CD4-positive, alpha-beta T cell treated with Interleukin-21 for 1 hour (primary cell): ENCODE measurements at regions not wholly inside any gene's neighbourhood (a gene's known extent, or its start where the extent isn't known, plus 50 kb on each side); places are given as distances from the start of the nearest gene placed in this dataset.

Experiments used
- DNase-seq: peaks from one replicate; pipeline ENCODE4 v3.0.0-alpha.2; 2020

GRCh38 chr4:187268940-187269339, 545.3 kb upstream of the FAT1 start:
- DNase-seq = no peak

GRCh38 chr4:187270154-187270553, 546.5 kb upstream of the FAT1 start:
- DNase-seq = no peak

GRCh38 chr4:187271848-187272247, 548.2 kb upstream of the FAT1 start:
- DNase-seq = no peak

- DNase-seq = no peak
Observed at GRCh38 chr4:187274153-187274552, 550.5 kb upstream of the FAT1 start.

GRCh38 chr4:187276736-187277408, 553.2 kb upstream of the FAT1 start:
- DNase-seq = no peak

DNA sequence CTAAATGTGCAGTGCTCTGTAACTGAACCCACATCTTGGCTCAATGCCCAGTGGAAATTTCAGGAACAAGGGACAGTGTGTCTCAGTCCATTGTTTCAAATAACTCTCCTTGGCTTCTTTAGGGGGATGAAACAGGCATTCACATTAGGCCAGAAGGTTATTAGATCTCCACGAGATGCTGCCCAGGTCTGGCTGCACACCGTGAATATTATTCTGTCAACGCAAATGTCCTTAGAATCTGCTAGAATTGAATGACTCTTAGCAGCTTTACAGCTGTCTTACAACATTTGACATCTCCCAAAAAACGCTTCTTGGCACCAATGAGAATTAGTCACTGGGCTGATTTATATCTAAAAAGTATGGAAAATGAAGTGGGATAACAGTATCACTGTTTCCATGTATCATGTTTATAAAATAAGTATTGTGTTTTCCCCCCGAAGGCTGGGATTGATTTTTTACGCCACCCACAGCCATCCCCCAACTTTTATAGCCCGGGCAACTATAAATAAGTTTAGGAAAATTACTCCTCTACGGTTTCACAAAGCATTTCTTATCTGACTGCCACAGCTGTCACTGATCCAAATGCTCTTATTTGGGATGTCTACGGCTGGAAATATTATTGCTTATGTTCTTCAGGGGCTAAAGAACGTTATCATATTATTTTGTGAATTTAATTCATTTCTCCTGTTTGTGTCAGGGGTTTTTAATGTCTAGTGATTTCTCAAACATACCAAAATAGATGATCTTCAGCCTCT, 559.7 kb upstream of the FAT1 start:
- DNase-seq = no peak

DNA sequence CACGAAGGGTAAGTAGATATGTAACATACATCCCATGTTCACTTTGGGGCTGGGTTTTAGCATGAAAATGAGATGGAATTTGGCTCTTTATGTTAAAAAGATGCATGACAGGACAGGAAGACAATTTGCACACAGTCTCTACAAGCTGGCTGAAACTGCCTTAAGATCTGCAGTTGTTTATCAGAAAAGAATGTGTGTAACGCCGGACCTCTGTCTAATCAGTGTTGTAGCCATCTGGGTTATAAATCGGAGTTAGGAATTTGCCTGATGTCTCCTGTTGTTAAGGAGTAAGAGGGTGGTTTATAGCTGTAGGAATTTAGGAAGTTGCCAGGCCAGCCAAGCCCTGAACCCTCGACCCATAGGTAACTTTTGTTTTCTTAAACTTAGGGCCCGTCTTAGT, 562.9 kb upstream of the FAT1 start:
- no peak for DNase-seq

DNA sequence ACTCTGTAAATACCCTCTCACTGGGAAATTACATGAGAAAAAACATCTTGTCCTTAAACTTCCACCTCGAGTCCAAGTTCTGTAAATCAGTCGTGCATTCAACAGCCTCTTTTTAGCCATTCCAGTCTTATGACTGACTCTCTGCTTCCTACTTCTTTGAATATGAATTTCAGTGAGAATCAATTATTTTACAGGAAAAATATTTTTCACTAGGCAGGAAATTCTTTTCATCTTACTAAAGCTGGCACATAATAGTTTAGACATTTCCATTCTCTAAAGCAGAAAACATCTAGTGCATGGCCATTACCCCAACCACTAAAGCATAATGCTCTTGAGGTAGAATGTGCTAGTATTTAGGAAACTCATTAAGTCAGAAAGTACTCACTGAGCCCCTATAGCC, 565.7 kb upstream of the FAT1 start:
- DNase-seq = no peak

DNA sequence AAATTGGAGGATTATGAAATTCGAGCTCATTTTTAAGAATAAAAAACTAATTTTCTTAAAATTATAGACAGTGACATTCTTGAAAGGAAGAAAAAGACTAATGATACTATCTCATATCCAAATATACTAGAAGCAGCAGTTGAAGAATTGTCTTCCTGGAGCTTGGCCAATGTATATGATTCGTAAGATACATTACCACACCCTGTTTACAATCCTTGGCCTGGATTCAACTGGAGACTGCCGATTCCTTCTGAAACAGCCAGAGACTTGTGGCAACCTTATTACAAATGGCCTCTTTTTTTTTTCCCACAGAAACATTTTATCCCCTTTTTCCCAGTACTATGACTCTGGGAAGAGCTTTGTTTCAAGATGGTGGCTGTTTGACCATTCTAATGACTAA, 571.2 kb upstream of the FAT1 start:
- no peak for DNase-seq

DNA sequence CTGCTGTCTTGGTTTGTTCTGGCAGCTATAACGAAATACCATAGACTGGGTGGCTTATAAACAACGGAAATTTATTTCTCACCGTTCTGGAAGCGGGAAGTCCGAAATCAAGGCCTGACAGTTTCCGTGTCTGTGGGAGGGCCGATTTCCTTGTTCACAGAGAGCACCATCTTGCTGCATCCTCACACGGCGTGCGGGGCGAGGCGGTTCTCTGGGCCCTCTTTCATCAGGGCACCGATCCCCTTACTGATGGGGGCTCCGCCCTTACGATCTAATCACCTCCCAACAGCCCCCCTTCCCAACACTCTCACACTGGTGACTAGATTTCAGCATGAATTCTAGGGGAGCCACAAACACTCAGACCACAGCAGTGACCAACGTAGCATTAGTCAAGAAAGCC, 578.3 kb upstream of the FAT1 start:
- no peak for DNase-seq

DNA sequence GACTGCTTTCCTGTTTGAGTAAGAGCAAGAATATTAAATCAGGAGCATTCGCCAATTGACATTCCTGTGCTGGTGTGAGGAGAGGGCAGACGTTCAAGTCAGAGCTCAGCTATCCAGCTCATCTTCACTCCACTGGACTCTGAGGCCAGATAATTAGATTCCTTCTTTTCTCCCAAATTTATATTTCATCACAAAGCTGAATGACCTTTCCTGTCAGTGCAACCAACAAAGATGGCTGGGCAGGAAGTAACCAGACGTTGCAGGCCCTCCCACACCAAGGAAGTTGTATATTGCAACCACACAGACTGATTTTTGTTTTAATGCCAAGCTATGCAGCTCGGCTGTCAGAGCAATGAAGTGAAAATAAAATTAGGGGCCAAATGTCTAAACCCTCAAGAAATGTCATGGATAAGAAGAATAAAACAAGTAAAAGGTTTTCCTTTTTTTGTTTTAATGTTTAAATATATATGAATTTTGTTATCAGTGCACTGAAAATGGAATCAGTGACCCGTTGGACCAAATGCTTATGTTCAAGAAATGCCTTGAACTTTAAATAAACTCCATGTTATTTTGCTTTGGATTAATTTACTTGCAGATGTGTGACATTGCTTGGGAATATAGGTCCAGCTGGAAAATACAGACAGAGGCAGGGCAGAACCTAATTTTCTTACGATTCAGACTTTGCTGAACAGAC, 578.9 kb upstream of the FAT1 start:
- DNase-seq = no peak

GRCh38 chr4:187304133-187304532, 580.5 kb upstream of the FAT1 start:
- DNase-seq = no peak

- no peak for DNase-seq
Observed at GRCh38 chr4:187307131-187307530, 583.5 kb upstream of the FAT1 start.

GRCh38 chr4:187309456-187309855, 585.8 kb upstream of the FAT1 start:
- DNase-seq = no peak

DNA sequence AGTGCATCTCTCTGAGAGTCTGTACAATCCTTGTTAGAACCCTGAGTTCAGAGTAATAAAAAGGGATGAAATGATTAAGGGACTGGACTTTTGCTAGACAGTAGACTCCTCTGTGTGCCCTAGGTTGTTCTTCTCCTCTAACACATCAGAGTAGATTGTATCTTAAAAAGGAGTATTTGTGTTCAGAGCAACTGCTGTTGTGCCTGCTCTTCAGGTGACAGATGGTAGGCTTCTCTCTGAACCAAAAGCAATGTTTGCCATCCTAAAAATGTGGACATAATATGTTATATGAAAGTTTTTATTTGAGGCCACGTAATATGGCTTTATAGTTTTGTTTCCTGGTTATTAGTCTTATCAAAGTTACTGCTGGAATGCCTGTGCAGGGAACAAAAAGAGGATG, 588.6 kb upstream of the FAT1 start:
- DNase-seq = no peak

DNA sequence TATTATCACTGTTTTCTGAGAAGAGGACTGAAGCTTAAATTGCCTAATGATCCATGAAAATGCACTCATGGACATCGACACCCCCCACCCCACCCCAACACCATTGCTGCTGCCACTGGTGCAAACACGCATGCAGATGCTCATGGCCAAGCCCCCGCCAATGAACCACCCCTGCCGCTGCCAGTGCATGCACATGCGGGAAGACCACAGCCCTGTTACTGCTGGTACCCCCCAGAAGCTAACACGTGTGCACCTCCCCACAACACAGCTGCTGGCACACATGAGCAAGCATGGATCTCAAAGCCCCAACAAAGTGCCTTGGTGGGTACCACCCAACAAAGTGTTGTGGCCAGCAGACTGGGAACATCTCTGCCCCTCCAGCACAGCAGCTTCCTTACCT, 594.1 kb upstream of the FAT1 start:
- DNase-seq = no peak

- no peak for DNase-seq
Observed at GRCh38 chr4:187321711-187322110, 598.1 kb upstream of the FAT1 start.

DNA sequence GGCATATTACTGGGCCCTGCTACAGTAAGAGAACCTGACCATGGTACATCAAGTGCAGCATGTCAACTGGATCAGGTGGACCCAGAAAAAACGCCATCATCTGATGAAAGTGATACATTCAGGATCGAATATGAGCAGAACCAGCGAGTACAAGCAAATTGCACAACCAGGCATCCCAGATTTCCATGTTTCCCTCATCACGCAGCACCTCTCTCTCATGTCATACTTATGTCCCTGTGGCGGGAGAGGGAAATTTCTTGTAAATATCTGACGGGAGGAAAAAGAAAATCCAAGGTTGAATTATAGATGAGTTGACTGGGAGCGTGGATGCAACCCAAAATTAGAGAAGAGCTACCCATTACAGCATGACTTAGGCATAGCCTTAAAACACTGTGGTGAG, 608.5 kb upstream of the FAT1 start:
- no peak for DNase-seq

DNA sequence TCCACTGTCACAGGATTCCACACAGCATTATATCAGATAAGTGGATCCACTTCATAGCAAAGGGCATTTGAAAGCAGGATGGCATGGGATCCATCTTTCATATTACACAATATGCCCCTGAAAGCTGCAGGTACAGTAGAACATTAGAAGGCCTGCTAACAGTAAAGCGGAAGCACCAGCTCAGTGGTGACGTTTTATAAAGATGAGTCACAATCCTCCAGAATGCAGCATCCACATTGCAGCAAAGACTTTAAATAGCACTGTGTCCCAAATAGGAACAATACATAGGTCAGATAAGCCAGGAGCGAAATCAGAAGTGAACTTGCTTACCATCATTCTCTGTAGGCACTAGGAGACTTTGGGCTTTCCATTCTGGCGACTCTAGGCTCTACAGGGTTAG, 609.5 kb upstream of the FAT1 start:
- DNase-seq = no peak

- DNase-seq = no peak
Observed at GRCh38 chr4:187335339-187335738, 611.7 kb upstream of the FAT1 start.

- DNase-seq = no peak
Observed at GRCh38 chr4:187354740-187355139, 631.1 kb upstream of the FAT1 start.

GRCh38 chr4:187357045-187357643, 633.5 kb upstream of the FAT1 start:
- DNase-seq = no peak

GRCh38 chr4:187357821-187358220, 634.2 kb upstream of the FAT1 start:
- no peak for DNase-seq
